ENCODE measurements at regions not wholly inside any gene's neighbourhood (a gene's known extent, or its start where the extent isn't known, plus 50 kb on each side); places are given as distances from the start of the nearest gene placed in this dataset.

DNA sequence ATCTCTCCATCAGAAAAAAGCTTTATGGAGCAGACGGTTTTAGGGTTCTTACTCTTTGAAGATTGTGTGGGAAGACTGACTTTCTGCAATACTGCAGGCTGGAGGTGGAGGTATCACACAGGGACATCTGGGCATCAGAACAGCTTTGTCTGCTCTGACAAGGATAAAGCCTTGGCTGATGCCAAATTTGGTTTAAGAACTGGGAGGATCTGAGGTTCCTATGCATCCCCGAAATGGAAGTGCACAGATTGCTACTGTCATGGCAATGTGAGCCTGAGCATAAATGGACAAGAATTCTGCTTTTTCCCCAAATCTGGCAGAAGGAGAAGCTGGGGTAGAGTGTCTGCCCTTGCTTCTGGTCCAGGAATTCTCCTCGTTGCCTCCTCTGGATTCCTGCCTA lies 424.3 kb downstream of the SLC4A3 start:
- H3K4me3 Mint-ChIP-seq, result no peak overlapping the region
- DNase-seq (ENCODE audit: low spot score in 2 of 2) (no peak), ATAC-seq (replicated peaks; ENCODE audit: extremely low read depth, poor library complexity, severe bottlenecking) (no peak)
- H3K27me3 Mint-ChIP-seq, result no peaks in the 10 kb centered on the region
- H3K27ac Mint-ChIP-seq (ENCODE audit: low read depth), result no peak overlapping the region
- no peaks in the 10 kb centered on the region for H3K4me1 Mint-ChIP-seq
- H3K36me3 Mint-ChIP-seq (ENCODE audit: insufficient read depth), result no peaks in the 10 kb centered on the region
- no peaks in the 10 kb centered on the region for H3K9me3 Mint-ChIP-seq

DNA sequence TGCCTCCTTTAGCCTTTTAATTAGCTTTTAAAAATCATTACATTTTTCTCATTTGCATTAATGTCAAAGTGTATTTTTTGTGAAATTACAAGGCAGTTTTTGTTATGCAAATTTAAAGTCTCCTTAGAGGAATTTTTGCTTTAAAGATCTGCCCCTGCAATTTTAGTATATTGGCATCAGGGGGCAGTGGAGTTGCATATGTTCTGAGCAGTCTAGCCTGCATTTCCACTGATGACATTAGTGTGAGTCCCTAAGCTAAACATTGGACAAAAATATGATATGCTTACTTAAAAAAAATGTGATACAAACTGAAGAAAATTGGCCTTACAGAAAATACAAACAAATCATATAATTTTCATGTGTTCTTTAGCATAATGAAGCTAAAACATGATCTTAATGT lies 426.5 kb downstream of the SLC4A3 start:
- no peak overlapping the region for H3K4me3 Mint-ChIP-seq
- no peaks in the 10 kb centered on the region for H3K27me3 Mint-ChIP-seq
- no peaks in the 10 kb centered on the region for H3K36me3 Mint-ChIP-seq (ENCODE audit: insufficient read depth)
- H3K4me1 Mint-ChIP-seq, result no peaks in the 10 kb centered on the region
- H3K9me3 Mint-ChIP-seq, result no peaks in the 10 kb centered on the region
- H3K27ac Mint-ChIP-seq (ENCODE audit: low read depth), result no peak overlapping the region
- DNase-seq (ENCODE audit: low spot score in 2 of 2) (no peak), ATAC-seq (replicated peaks; ENCODE audit: extremely low read depth, poor library complexity, severe bottlenecking) (no peak)

DNA sequence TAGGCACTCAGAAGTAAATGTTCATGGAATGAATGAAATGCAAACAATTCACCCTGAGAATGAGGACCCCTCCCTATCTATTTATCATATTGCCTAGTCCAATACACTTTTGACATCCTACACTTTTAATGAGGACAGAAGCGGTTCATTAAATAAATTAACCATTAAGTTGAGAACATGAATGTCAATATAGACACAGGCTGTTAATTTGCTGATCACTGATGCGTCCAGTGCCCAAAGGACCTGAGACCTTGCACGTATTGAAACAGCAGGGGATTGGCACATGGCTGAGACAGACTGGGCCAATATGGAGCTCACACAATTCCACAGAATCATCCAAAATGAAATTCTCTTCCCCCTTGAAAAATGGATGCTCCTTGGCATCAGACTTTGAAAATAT lies 430.0 kb downstream of the SLC4A3 start:
- no peak for ATAC-seq (replicated peaks; ENCODE audit: extremely low read depth, poor library complexity, severe bottlenecking)
- H3K36me3 Mint-ChIP-seq (ENCODE audit: insufficient read depth), result peaks cover 2% of the 10 kb centered on the region
- H3K9me3 Mint-ChIP-seq, result peaks cover 4% of the 10 kb centered on the region
- H3K4me1 Mint-ChIP-seq, result no peaks in the 10 kb centered on the region
- no peak overlapping the region for H3K4me3 Mint-ChIP-seq
- H3K27me3 Mint-ChIP-seq, result peaks cover 16% of the 10 kb centered on the region
- no peak overlapping the region for H3K27ac Mint-ChIP-seq (ENCODE audit: low read depth)
- DNase-seq (ENCODE audit: low spot score in 2 of 2), result no peak

DNA sequence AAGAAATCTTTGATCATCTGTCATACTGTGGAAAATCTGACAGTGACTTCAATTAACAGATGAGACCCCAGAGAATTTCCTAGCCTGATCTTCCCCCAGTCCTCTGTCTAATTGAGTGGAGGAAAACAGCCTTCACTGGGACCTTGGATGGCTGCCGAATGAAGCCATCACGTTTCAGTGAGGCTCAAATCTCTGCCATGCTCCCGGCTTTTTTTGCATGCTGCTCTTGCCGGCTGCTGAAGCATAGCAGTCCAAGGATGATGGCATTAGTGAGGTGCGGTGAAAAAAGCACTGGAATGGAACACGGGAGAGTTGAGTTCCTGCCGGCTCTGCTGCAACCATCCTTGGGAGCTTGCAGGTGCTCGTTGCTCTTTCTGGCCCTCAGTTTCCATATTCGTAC lies 430.5 kb downstream of the SLC4A3 start:
- Mint-ChIP-seq H3K9me3 (peaks cover 4% of the 10 kb centered on the region), H3K27me3 (peaks cover 16% of the 10 kb centered on the region), H3K4me1 (no peaks in the 10 kb centered on the region), H3K27ac (ENCODE audit: low read depth) (no peak overlapping the region), H3K36me3 (ENCODE audit: insufficient read depth) (peaks cover 2% of the 10 kb centered on the region), H3K4me3 (no peak overlapping the region)
- ATAC-seq (replicated peaks; ENCODE audit: extremely low read depth, poor library complexity, severe bottlenecking) (no peak), DNase-seq (ENCODE audit: low spot score in 2 of 2) (no peak)

DNA sequence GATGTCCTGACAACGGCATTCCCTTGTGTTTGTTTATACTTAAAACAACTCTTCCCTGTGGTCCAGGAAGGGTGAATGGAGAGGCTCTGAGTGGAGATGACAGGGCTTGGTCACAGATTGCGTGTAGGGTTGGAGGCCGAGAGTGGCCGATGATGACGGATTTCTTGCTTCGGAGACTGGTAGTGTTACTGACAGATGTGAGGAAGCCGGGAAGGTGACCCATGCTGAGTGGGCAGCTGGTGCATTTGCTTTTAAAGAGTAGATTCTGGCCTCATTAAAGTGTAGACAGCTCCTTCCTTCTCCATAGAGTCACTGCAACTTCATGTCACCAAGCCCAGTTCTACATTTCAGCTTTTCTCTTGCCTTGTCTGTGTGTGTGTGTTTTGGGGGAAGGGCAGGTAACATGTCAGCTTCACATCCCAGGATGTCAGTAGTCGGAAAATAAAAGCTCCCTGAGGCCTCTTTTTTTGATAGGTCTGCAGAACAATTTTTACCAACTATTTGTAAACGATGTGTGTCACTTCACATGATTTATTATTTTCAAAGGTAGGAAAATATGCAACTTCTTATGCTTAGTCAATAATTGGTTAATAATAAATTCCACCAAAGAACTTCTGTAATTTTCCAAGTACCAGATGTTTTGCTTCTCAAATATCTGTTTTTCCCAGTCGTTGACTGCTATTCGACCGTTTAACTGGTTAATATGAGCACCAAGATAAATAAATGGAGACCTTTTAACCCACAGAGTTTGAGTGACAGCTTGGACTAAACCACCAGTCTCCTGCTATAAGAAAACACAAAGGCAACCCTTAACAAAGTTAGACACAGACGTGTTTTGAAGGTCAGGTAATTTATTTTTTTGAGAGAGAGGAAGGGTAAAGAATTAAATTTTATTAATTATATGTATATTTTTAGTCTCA lies 436.9 kb downstream of the SLC4A3 start:
- Mint-ChIP-seq H3K36me3 (ENCODE audit: insufficient read depth) (peaks cover 2% of the 10 kb centered on the region), H3K27me3 (peaks cover 12% of the 10 kb centered on the region), H3K4me1 (no peaks in the 10 kb centered on the region), H3K4me3 (no peak overlapping the region), H3K27ac (ENCODE audit: low read depth) (no peak overlapping the region), H3K9me3 (peaks cover 2% of the 10 kb centered on the region)
- DNase-seq (ENCODE audit: low spot score in 2 of 2), result no peak
- no peak for ATAC-seq (replicated peaks; ENCODE audit: extremely low read depth, poor library complexity, severe bottlenecking)

DNA sequence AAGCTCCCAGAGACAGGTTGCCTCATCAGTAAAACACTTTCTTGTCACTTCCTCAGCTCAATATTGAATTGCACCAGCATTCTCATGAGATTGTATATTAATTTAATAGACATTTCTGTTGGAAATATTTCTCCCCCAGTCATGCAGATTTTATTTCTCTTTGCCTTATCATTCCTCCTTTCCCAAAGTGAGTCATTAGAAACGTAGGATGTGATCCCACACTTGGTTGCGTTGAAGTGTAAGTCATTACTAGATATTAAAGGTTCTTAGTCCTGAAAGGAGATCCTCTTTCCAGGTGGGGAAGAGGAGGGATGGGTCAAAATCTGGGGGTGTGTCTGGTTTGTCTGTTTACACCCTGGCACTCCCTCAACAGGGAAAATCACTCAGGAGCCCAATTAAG lies 438.2 kb downstream of the SLC4A3 start:
- Mint-ChIP-seq H3K36me3 (ENCODE audit: insufficient read depth) (no peaks in the 10 kb centered on the region), H3K27me3 (no peaks in the 10 kb centered on the region), H3K27ac (ENCODE audit: low read depth) (no peak overlapping the region), H3K4me3 (no peak overlapping the region), H3K9me3 (no peaks in the 10 kb centered on the region), H3K4me1 (no peaks in the 10 kb centered on the region)
- ATAC-seq (replicated peaks; ENCODE audit: extremely low read depth, poor library complexity, severe bottlenecking), result no peak
- no peak for DNase-seq (ENCODE audit: low spot score in 2 of 2)

DNA sequence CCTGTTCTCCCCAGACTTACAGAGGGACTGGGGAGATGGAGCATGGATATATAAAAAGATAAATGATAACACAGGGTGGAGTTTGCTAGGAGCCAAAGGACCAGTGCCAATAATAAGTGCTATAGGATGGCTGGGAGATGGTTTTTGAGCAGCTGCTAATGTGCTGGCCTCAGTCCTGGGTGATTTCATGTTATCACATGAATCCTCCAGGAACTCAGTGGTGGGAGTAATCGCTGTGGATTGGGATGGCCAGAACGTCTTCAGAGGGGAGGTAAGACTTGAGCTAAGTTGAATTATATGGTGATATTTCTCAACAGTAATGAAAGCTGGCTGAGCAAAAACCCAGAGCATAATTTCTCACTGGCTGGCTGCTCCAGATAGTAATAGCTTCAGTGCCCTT lies 441.4 kb downstream of the SLC4A3 start:
- no peaks in the 10 kb centered on the region for H3K27me3 Mint-ChIP-seq
- ATAC-seq (replicated peaks; ENCODE audit: extremely low read depth, poor library complexity, severe bottlenecking) (no peak), DNase-seq (ENCODE audit: low spot score in 2 of 2) (no peak)
- no peaks in the 10 kb centered on the region for H3K4me1 Mint-ChIP-seq
- no peak overlapping the region for H3K4me3 Mint-ChIP-seq
- no peaks in the 10 kb centered on the region for H3K36me3 Mint-ChIP-seq (ENCODE audit: insufficient read depth)
- H3K9me3 Mint-ChIP-seq, result no peaks in the 10 kb centered on the region
- H3K27ac Mint-ChIP-seq (ENCODE audit: low read depth), result no peak overlapping the region

DNA sequence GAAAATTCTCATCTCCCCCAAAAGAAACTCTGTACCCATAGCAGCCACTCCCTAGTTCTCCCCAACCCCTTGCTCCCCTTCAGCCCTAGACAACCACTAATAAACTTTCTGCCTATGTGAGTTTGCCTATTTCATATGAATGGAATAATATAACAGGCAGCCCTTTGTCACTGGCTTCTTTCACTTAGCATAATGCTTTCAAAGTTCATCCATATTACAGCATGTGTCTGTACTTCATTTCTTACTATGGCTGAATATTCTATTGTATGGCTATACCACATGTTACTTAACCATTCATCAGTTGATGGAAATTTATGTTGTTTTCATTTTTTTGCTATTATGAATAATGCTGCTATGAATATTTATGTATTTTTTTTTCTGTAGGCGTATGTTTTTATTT lies 442.9 kb downstream of the SLC4A3 start:
- Mint-ChIP-seq H3K36me3 (ENCODE audit: insufficient read depth) (no peaks in the 10 kb centered on the region), H3K27me3 (no peaks in the 10 kb centered on the region), H3K9me3 (no peaks in the 10 kb centered on the region), H3K4me1 (no peaks in the 10 kb centered on the region), H3K27ac (ENCODE audit: low read depth) (no peak overlapping the region), H3K4me3 (no peak overlapping the region)
- ATAC-seq (replicated peaks; ENCODE audit: extremely low read depth, poor library complexity, severe bottlenecking) (no peak), DNase-seq (ENCODE audit: low spot score in 2 of 2) (no peak)

DNA sequence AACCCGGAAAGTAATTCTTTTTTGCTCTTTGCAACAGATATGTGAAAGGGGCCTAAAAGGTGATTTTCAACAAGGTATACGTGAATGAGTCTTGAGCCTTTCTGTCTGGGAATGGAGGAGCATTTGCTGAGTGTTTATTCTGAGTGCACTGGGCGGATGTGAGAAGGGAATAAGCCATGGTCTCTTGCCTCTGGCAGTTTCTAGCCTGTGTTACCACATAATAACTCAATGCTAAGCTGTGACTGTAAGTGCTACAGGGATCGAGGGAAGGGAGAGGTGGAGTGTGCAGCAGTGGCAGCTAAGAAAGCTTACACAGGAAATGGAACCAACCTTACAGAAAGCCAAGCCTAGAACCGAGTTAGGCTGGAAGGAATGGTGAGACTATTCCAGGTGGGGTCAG lies 444.3 kb downstream of the SLC4A3 start:
- Mint-ChIP-seq H3K4me1 (no peaks in the 10 kb centered on the region), H3K9me3 (no peaks in the 10 kb centered on the region), H3K4me3 (no peak overlapping the region), H3K27ac (ENCODE audit: low read depth) (no peak overlapping the region), H3K36me3 (ENCODE audit: insufficient read depth) (no peaks in the 10 kb centered on the region), H3K27me3 (no peaks in the 10 kb centered on the region)
- ATAC-seq (replicated peaks; ENCODE audit: extremely low read depth, poor library complexity, severe bottlenecking), result no peak
- DNase-seq (ENCODE audit: low spot score in 2 of 2), result no peak

DNA sequence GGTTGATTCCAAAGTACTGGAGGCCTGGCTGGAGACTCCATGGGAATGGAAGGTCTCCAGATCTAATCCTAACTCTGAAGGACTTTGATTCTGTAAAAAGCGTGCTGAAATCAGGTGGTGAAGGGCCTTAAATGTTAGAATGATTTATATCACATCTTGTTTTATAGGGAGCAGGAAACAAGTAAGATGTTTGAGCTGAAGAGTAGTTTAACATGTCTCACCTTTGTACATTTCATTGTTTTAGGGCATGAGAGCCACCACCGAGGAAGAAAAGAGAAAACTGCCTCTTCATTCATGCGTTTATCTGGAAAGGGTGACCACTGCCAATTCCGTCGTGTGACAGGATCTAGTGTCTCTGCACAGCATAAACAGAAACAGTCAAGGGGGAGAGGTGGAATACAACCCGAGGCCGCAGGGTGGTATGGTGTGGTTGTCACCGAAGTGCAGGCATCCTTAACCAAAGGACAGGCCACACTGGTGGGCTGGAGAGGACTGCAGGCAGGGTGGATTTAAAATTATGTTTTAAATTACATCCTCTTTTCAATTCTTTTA lies 445.3 kb downstream of the SLC4A3 start:
- no peaks in the 10 kb centered on the region for H3K9me3 Mint-ChIP-seq
- H3K36me3 Mint-ChIP-seq (ENCODE audit: insufficient read depth), result no peaks in the 10 kb centered on the region
- no peaks in the 10 kb centered on the region for H3K27me3 Mint-ChIP-seq
- H3K4me3 Mint-ChIP-seq, result no peak overlapping the region
- DNase-seq (ENCODE audit: low spot score in 2 of 2), result no peak
- H3K27ac Mint-ChIP-seq (ENCODE audit: low read depth), result no peak overlapping the region
- no peak for ATAC-seq (replicated peaks; ENCODE audit: extremely low read depth, poor library complexity, severe bottlenecking)
- no peaks in the 10 kb centered on the region for H3K4me1 Mint-ChIP-seq

DNA sequence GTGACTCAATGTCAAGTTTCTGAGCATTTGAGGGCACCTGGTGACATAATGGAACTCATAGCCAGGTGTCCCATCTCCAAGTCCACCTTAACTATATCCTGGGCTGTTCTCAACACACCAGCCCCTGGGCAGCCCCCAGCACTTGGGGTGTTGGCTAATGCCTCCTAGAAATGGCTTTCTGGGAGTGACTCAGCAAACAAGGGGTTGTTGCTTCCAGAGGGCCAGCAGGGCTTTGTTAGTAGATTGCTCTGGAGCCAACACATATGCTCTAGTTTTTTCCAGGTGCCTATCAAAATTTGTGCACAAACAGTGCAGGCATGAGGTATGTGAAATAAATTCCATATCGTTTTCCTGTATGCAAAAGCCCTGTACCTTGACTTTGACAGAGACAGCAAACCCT lies 448.4 kb downstream of the SLC4A3 start:
- ATAC-seq (replicated peaks; ENCODE audit: extremely low read depth, poor library complexity, severe bottlenecking) (no peak), DNase-seq (ENCODE audit: low spot score in 2 of 2) (no peak)
- Mint-ChIP-seq H3K27me3 (no peaks in the 10 kb centered on the region), H3K4me3 (no peak overlapping the region), H3K9me3 (no peaks in the 10 kb centered on the region), H3K27ac (ENCODE audit: low read depth) (no peak overlapping the region), H3K4me1 (no peaks in the 10 kb centered on the region), H3K36me3 (ENCODE audit: insufficient read depth) (no peaks in the 10 kb centered on the region)

DNA sequence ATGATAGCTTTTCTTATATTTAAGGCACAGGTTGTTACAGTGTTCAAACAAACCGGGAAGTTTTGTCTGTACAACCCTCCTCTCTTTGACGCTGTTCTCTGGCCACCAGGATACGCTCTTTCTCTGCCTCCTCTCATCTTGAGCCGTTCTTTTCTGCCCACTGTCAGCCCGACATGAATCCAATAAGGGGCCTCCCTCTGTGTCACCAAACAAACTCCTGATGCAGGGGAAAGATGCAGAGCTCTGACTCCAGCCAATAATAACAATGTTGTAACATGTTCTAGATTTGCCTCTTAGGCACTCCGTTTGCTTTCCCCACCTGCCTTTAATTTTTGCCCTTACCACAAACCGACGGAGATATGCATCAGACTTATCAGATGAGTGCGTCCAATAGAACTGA lies 449.3 kb downstream of the SLC4A3 start:
- H3K36me3 Mint-ChIP-seq (ENCODE audit: insufficient read depth), result no peaks in the 10 kb centered on the region
- no peak overlapping the region for H3K4me3 Mint-ChIP-seq
- H3K27ac Mint-ChIP-seq (ENCODE audit: low read depth), result no peak overlapping the region
- no peaks in the 10 kb centered on the region for H3K4me1 Mint-ChIP-seq
- ATAC-seq (replicated peaks; ENCODE audit: extremely low read depth, poor library complexity, severe bottlenecking) (no peak), DNase-seq (ENCODE audit: low spot score in 2 of 2) (no peak)
- H3K9me3 Mint-ChIP-seq, result no peaks in the 10 kb centered on the region
- H3K27me3 Mint-ChIP-seq, result no peaks in the 10 kb centered on the region

DNA sequence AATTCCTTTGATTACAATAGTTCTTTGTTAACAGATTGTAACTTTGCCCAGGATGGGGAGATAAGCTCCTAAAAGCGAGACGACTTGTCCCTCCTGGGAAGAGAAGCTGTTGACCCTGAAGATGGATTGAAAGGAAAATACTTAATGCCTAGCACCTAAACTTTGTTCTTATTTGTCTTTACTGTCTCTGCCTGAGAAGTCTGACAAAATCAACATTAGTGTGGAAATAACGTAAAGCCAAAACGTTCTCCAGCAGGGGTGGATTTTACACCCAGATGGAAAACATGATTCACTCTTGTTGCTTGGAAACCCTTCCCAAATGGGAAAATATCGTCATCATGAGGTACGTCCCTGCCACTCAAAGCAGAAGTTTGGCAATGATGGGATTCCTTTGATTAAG lies 450.1 kb downstream of the SLC4A3 start:
- DNase-seq (ENCODE audit: low spot score in 2 of 2) (no peak), ATAC-seq (replicated peaks; ENCODE audit: extremely low read depth, poor library complexity, severe bottlenecking) (no peak)
- H3K36me3 Mint-ChIP-seq (ENCODE audit: insufficient read depth), result no peaks in the 10 kb centered on the region
- H3K4me3 Mint-ChIP-seq, result no peak overlapping the region
- no peak overlapping the region for H3K27ac Mint-ChIP-seq (ENCODE audit: low read depth)
- no peaks in the 10 kb centered on the region for H3K4me1 Mint-ChIP-seq
- no peaks in the 10 kb centered on the region for H3K27me3 Mint-ChIP-seq
- H3K9me3 Mint-ChIP-seq, result no peaks in the 10 kb centered on the region

All from central memory CD8-positive, alpha-beta T cell (primary cell).